ENCODE measurements at regions not wholly inside any gene's neighbourhood (a gene's known extent, or its start where the extent isn't known, plus 50 kb on each side); places are given as distances from the start of the nearest gene placed in this dataset.

DNA sequence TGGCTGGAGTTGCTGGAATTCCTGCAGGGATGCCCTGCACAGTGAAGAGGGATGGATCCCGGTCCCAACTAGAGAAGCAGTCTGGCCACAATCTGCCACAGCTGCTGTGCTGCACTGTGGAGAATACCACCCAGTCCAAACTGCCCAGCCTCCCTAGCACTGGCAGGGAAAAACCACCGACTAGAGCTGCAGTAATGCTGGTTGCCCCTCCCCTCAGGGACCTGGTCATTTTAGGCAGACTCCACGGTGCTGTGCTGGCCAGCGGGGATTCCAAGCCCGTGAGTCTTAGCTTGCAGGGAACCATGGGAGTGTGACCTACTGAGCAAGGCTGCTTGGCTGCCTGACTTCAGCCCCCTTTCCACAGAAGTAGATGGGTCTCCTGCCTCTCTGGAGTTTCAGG lies 478.0 kb upstream of the ATP11B start:
- Histone ChIP-seq H3K27ac (ENCODE audit: low read depth in 1 of 2, low read length in 1 of 2) (no peak overlapping the region), H3K9ac (ENCODE audit: insufficient read depth in 1 of 2, low read length in 2 of 2) (no peak overlapping the region), H3K36me3 (ENCODE audit: control insufficient read depth in 4 of 4, insufficient read depth in 4 of 4, low read length in 4 of 4) (no peaks in the 10 kb centered on the region), H3K9me3 (ENCODE audit: control insufficient read depth in 4 of 4, insufficient read depth in 3 of 4, low read length in 3 of 4) (peaks cover 0 to 8% (median 6%) of the 10 kb centered on the region in 4 donors), H3K4me1 (ENCODE audit: control insufficient read depth in 5 of 5, insufficient read depth in 5 of 5, low read length in 5 of 5) (no peaks in the 10 kb centered on the region), H3K4me3 (no peak overlapping the region), H3K27me3 (ENCODE audit: control insufficient read depth in 3 of 3, insufficient read depth in 3 of 3, low read length in 2 of 3) (no peaks in the 10 kb centered on the region)
- ATAC-seq (ENCODE audit: insufficient read depth, low FRiP score) = no peak
- 87% methylated on average over 5 of the region's 5 CpGs for WGBS, 2 donors
- TF ChIP-seq CTCF (IDR thresholded peaks at IDR 0.05; ENCODE audit: control extremely low read depth, extremely low read depth) = no peak
- DNase-seq = no peak

- 76 to 85% methylated on average over 1 of the region's 1 CpG for WGBS, 2 donors
- Histone ChIP-seq H3K9me3 (ENCODE audit: control insufficient read depth in 4 of 4, insufficient read depth in 3 of 4, low read length in 3 of 4) (peaks cover 0 to 5% (median 3%) of the 10 kb centered on the region in 4 donors), H3K27me3 (ENCODE audit: control insufficient read depth in 3 of 3, insufficient read depth in 3 of 3, low read length in 2 of 3) (no peaks in the 10 kb centered on the region), H3K27ac (ENCODE audit: low read depth in 1 of 2, low read length in 1 of 2) (no peak overlapping the region), H3K4me3 (no peak overlapping the region), H3K9ac (ENCODE audit: insufficient read depth in 1 of 2, low read length in 2 of 2) (no peak overlapping the region), H3K4me1 (ENCODE audit: control insufficient read depth in 5 of 5, insufficient read depth in 5 of 5, low read length in 5 of 5) (no peaks in the 10 kb centered on the region), H3K36me3 (ENCODE audit: control insufficient read depth in 4 of 4, insufficient read depth in 4 of 4, low read length in 4 of 4) (no peaks in the 10 kb centered on the region)
- ATAC-seq (ENCODE audit: insufficient read depth, low FRiP score) (no peak), DNase-seq (no peak)
- no peak for TF ChIP-seq CTCF (IDR thresholded peaks at IDR 0.05; ENCODE audit: control extremely low read depth, extremely low read depth)
These were observed 470.1 kb upstream of the ATP11B start for GRCh38 chr3:182323126-182323700.

GRCh38 chr3:182323898-182324297 lies 469.4 kb upstream of the ATP11B start:
- Histone ChIP-seq H3K36me3 (ENCODE audit: control insufficient read depth in 4 of 4, insufficient read depth in 4 of 4, low read length in 4 of 4) (no peaks in the 10 kb centered on the region), H3K4me3 (no peak overlapping the region), H3K27me3 (ENCODE audit: control insufficient read depth in 3 of 3, insufficient read depth in 3 of 3, low read length in 2 of 3) (no peaks in the 10 kb centered on the region), H3K27ac (ENCODE audit: low read depth in 1 of 2, low read length in 1 of 2) (no peak overlapping the region), H3K9me3 (ENCODE audit: control insufficient read depth in 4 of 4, insufficient read depth in 3 of 4, low read length in 3 of 4) (peaks cover 0 to 5% (median 3%) of the 10 kb centered on the region in 4 donors), H3K4me1 (ENCODE audit: control insufficient read depth in 5 of 5, insufficient read depth in 5 of 5, low read length in 5 of 5) (no peaks in the 10 kb centered on the region), H3K9ac (ENCODE audit: insufficient read depth in 1 of 2, low read length in 2 of 2) (no peak overlapping the region)
- ATAC-seq (ENCODE audit: insufficient read depth, low FRiP score) = no peak
- DNase-seq = no peak
- WGBS, 2 donors = 70 to 82% methylated on average over 1 of the region's 1 CpG
- TF ChIP-seq CTCF (IDR thresholded peaks at IDR 0.05; ENCODE audit: control extremely low read depth, extremely low read depth) = no peak
